Stimulated activated CD4-positive, alpha-beta T cell treated with anti-CD3 and anti-CD28 coated beads, Interleukin-12 subunit alpha, Interleukin-12 subunit beta, amount 100 ng/mL, for 24 hours (primary cell): ENCODE measurements at regions not wholly inside any gene's neighbourhood (a gene's known extent, or its start where the extent isn't known, plus 50 kb on each side); places are given as distances from the start of the nearest gene placed in this dataset.
"Not testable (repeated sequence)": the region's sequence is repeated elsewhere in the genome, so short reads cannot be mapped to it uniquely, and the experiment has no call there.

Experiments used
- DNase-seq, 2 experiments: peaks; one replicate each; pipeline ENCODE4 v3.0.0-alpha.2; 2020; ENCODE audit warnings: low read depth in 2 of 2

- not testable (repeated sequence) for DNase-seq
Measured at GRCh38 chr1:66424530-66424929, 109.4 kb upstream of the SGIP1 start.

GRCh38 chr1:66426239-66426853 lies 107.6 kb upstream of the SGIP1 start:
- no peak for DNase-seq

GRCh38 chr1:66430815-66431214 lies 103.1 kb upstream of the SGIP1 start:
- not testable (repeated sequence) for DNase-seq

GRCh38 chr1:66431999-66432398 lies 102.0 kb upstream of the SGIP1 start:
- no peak for DNase-seq

GRCh38 chr1:66433611-66434010 lies 100.3 kb upstream of the SGIP1 start:
- no peak for DNase-seq

GRCh38 chr1:66434096-66434495 lies 99.9 kb upstream of the SGIP1 start:
- no peak for DNase-seq

- DNase-seq = no peak
Measured at GRCh38 chr1:66435541-66435940, 98.4 kb upstream of the SGIP1 start.

GRCh38 chr1:66436378-66437135 lies 97.4 kb upstream of the SGIP1 start:
- peak; percentile 29 to 42 for DNase-seq

- no peak for DNase-seq
Measured at GRCh38 chr1:66437136-66437401, 96.9 kb upstream of the SGIP1 start.

- DNase-seq = no peak
Measured at GRCh38 chr1:66438062-66438461, 95.9 kb upstream of the SGIP1 start.

- no peak for DNase-seq
Measured at GRCh38 chr1:66438501-66438900, 95.5 kb upstream of the SGIP1 start.

GRCh38 chr1:66439031-66439740 lies 94.8 kb upstream of the SGIP1 start:
- no peak for DNase-seq

GRCh38 chr1:66443793-66444192 lies 90.2 kb upstream of the SGIP1 start:
- no peak for DNase-seq

- DNase-seq = no peak
Measured at GRCh38 chr1:66444438-66445265, 89.3 kb upstream of the SGIP1 start.

- peak; percentile 27 to 37 for DNase-seq
Measured at GRCh38 chr1:66445492-66446181, 88.3 kb upstream of the SGIP1 start.

GRCh38 chr1:66446261-66447001 lies 87.5 kb upstream of the SGIP1 start:
- DNase-seq = no peak

- DNase-seq = no peak
Measured at GRCh38 chr1:66450043-66450514, 83.9 kb upstream of the SGIP1 start.

GRCh38 chr1:66450847-66451246 lies 83.1 kb upstream of the SGIP1 start:
- no peak for DNase-seq

- DNase-seq = no peak
Measured at GRCh38 chr1:66452162-66452561, 81.8 kb upstream of the SGIP1 start.

GRCh38 chr1:66452982-66453381 lies 81.0 kb upstream of the SGIP1 start:
- no peak for DNase-seq

- no peak for DNase-seq
Measured at GRCh38 chr1:66455446-66455845, 78.5 kb upstream of the SGIP1 start.
